ENCODE measurements at regions not wholly inside any gene's neighbourhood (a gene's known extent, or its start where the extent isn't known, plus 50 kb on each side); places are given as distances from the start of the nearest gene placed in this dataset.

GRCh38 chr4:183807420-183808096, 97.5 kb upstream of the STOX2 start:
- TF ChIP-seq POLR2A (IDR thresholded peaks at IDR 0.05) (no peak), CTCF (IDR thresholded peaks at IDR 0.05) (no peak), POLR2AphosphoS5 (IDR thresholded peaks at IDR 0.05) (no peak)
